HG02623 (cell line): ENCODE measurements at regions not wholly inside any gene's neighbourhood (a gene's known extent, or its start where the extent isn't known, plus 50 kb on each side); places are given as distances from the start of the nearest gene placed in this dataset.

ENCODE experiments used
- ATAC-seq: cut with Tn5 transposase; IDR thresholded peaks from one replicate; pipeline ENCODE4 v1.9.1; 2021; ENCODE audit warnings: moderate library complexity; ENCODE audit not compliant: unreplicated experiment

DNA sequence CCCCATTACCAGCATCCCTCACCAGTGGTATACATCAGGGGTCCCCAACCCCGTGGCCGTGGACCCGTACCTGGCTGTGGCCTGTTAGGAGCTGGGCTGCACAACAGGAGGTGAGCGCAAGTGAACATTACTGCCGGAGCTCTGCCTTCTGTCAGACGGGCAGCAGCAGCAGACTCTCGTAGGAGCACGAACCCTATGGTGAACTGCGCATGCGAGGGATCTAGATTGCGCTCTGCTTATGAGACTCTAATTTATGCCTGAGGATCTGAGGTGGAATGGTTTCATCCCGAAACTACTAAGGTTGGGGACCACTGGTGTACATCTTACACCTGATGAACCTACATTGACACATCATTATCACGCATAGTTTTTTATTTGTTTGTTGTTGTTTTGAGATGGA is 52.8 kb upstream of the DHX15 start:
- ATAC-seq: no peak

DNA sequence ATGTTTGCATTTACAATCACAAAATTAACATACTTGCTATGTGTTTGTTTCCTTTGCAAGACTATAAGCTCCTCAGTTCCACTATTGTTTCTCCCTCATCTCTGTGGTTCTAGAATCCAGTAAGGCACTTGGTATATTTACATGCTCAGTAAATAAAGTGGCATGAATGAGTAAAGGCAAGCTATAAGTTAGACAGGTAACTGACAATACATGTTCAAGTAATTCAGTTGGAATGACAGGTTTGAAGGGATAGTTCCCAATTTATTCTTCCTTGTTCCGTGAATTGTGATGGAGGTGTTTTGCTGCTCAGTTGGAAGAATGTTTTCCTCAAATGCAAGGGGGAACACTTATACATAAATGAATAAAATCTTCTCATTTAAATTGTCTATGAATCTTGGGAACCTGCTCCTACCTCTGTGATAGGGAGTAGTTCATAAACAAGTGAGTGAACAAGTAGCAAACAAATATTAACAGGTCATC is 54.1 kb upstream of the DHX15 start:
- ATAC-seq: no peak

GRCh38 chr4:24639714-24640113 is 55.4 kb upstream of the DHX15 start:
- ATAC-seq: no peak

DNA sequence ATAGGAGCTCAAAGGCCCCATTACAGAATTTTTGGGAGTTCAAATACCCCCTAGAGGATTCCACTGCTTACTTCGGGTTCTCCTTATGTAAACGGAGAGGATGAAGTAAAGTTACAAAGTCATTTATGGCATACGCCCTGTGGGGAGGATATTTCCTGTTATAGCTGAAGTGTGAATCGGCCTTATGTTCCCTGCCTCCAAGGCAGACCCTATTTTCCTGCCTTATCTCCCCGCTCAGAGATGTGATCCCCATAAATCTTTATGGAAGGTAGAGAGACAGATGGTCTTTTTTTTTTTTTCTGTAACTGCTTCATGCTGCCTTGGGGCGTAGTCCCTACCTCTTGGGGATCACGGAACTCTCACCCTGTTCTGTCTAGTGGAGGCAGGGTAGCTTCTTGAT is 56.0 kb upstream of the DHX15 start:
- ATAC-seq: no peak

DNA sequence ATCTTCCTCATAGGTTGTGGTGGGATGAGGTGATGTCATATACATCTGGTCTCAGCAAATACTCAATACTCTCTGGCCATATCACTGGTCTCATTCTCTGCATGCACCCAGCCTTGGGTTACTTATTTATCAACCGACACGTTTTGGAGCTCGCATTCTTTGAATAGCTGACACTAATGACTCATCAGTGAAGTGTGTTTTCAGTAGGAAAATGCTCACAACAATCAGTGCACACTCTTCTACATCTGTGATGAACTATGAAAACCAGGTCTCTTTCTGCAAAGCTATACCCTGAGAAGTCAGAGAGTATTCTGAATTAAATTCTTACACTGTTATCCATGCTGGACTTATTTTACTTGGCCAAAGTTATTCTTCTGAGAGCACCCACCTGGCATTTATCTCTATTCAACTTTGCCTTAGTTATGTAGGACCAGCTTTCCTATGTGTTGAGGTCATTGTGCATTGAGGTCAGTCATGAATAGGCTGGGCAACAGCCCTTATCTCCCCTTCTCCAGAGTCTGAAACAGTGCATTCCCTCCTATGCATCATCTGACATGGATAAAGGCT is 58.7 kb upstream of the DHX15 start:
- no peak for ATAC-seq

GRCh38 chr4:24643774-24644520 is 59.6 kb upstream of the DHX15 start:
- ATAC-seq: no peak

- no peak for ATAC-seq
Observed at GRCh38 chr4:24644983-24645764, 60.8 kb upstream of the DHX15 start.

DNA sequence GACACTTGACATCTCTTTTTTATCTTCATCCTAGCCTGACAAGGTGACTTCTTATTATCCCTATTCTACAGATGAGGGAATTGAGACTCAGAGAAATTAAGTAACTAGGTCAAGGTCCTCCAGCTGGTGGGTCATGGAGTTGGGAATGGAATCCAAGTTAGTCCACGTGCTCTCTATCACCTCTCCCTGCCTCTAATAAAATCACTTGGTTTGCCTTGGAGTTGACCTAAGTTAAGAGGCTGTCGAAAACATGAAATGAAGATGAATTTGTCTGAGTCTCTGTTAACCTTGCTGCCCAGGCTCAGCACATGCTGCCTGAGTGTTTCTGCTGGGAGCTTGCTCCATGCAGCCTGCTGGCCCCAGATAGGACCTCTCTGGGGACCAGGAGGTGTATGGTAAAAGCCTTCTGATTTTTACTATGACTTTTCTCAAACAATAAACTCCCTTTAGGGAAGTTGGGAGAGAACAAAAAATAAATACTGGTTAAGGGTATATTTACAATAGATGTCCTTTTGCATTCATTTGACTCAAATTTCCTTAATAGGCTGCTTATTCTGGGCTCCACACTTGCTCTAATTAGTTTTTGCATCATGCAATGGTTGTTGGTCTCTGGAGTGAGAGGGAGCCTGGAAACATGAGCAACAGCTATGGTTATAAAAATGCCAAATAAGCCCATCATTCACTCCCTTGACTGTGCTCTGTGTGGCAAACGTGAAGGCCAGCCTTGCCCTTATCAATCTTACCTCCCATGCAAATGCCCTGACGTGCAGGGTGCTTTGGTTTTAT is 61.6 kb upstream of the DHX15 start:
- no peak for ATAC-seq

DNA sequence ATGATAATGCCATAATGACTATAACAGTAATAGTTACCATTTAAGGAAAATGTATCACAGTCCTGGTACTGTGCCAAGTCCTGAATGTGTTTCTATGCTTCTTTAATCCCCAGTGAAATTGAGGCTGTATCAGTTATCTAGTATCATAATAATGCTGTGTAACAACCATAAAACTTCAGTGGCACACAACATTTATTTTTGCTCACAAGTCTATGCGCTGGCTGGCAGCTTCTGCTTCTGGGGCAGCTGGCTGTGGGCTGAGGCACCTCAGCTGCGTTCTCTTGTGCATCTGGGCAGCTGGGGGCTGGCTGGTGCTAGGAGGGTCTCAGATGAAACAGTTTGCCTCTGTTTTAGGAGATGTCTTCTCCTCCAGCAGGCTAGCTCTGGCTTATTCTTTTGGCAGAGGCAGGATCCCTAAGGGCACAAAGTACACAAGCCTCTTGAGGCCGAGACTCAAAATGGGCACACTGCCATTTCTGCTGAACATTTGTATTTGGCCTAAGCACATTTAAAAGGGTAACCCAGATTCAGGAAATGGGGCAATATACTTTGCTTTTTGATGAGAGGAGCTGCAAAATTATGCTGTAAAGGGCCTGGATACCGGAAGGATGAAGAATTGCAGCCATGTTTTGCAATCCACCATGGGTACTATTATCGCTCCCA is 62.6 kb upstream of the DHX15 start:
- no peak for ATAC-seq

DNA sequence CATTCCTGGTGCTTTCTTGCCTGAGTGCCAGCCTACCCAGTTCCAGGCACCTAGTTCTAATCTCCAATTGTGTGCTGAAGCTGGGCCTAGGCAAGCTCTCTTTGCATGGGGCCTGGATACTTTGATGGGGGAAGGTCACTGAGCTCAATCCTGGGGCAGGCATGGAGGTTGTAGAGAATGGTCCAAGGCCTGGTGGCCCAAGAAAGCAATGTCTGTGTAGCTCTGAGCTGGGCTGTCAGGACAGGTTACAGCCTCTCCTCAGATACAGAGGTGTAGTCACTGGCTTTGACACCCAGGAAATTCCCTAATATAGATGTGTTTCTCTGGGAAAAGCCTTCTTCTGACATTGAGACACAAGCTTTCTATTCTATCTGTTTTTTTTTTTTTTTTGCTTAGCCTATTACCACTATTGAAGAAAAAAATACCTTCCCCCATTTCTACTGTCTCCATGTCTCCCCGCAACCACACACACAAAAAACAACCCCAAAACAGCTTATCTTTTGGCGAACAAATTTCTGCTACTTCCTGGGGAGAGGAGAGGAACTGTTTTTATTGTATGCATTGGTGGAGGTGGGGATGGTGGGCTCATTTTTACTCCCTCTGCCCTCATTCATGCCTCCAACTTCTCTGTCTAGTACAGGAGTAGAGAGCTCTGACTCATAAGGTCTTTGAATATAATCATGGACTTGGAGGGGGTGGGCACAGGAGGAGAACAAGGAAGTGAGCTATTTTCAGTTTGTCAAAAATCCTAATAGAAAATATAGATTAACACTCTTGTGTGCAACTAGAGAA is 66.7 kb upstream of the DHX15 start:
- ATAC-seq: no peak

GRCh38 chr4:24655326-24655725 is 71.0 kb upstream of the DHX15 start:
- no peak for ATAC-seq

- ATAC-seq: no peak
Observed at GRCh38 chr4:24655971-24656370, 71.6 kb upstream of the DHX15 start.

DNA sequence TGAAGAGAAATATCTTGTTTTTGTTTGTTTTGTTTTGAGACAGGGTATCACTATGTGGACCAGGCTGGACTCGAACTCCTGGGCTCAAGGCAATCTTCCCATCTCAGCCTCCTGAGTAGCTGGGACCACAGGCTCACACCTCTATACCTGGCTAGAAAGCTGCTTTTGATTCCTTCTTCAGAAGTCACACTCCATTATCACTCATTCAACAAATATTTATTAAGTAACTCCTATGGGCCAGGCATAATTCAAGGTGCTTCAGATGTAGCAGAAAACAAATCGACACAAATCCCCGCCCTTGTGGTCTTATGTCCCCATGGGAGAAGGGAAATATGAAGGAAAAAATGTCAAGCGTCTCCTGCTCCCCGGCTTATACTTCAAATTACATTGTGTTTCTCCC is 72.6 kb upstream of the DHX15 start:
- no peak for ATAC-seq

- peak; percentile 97 for ATAC-seq
Observed at GRCh38 chr4:24657768-24658617, 73.6 kb upstream of the DHX15 start.

GRCh38 chr4:24659241-24659961 is 75.0 kb upstream of the DHX15 start:
- ATAC-seq: no peak

DNA sequence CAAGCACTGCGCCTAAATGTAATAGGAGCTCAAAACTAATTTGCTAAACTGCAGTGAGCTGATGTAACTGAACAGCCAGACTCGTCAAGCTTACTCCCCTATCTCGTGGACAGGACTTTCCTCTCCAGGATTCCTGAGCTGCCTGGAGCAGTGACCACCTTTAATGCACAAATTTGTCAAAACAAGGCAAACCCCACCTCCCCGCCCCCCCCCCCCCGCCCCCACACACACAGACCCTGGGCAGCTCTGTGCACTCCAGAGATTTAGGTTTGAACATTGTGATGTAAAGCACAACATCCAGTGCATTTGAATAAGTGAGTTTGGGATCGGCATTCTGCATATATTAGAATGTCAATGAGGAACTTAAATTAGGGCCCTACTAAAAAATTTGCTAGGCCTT is 77.7 kb upstream of the DHX15 start:
- no peak for ATAC-seq

- ATAC-seq: no peak
Observed at GRCh38 chr4:24662542-24662941, 78.2 kb upstream of the DHX15 start.

DNA sequence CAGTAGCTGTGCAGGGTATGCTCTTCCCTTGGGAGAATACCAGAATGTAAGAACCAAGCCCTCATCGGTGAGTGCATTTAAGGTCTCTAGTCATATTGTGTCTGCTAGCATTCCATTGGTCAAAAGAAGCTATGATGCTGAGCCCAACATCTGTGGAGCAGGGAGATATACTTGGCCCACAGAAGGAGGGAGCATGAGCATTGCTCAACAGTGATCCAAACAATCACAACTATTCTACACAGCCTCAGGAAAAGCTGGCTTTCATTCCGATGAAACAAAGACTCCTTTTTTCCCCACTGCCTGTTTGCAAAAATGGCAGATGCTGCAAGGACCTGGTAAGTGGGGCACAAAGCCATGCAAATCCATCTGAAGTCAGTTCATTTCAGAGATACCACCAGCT is 80.6 kb upstream of the DHX15 start:
- ATAC-seq: no peak
